ENCODE measurements at regions not wholly inside any gene's neighbourhood (a gene's known extent, or its start where the extent isn't known, plus 50 kb on each side); places are given as distances from the start of the nearest gene placed in this dataset.
"Not testable (repeated sequence)": the region's sequence is repeated elsewhere in the genome, so short reads cannot be mapped to it uniquely, and the experiment has no call there.

DNA sequence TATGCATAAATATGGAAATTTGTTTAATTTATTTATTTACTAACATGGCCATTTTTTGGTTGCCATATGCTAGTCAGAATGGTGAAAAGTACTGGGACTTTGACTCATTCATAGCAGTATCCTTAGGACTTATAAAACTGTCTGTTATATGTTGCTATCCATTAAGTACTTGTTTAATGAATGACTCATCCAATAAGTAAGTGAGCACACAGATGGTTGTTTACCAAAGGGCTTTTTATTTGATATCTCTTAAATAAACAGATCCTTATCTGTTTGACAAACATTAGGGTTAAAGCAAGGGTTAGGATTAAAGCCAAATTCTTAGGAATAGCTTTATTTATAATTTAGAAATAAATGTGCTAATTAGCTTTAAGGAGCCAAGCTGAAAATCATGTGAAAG, 183.4 kb downstream of the FBXO4 start:
- H3K27me3 Mint-ChIP-seq = no peaks in the 10 kb centered on the region
- no peak overlapping the region for H3K27ac Mint-ChIP-seq
- ChIA-PET CTCF (no interaction called here), POLR2A (interaction anchor here (0.6 kb wide), 1 partner anchor 33 kb away, joined by 3 read pairs; no protein-coding TSS in a partner anchor)
- H3K4me3 ChIP-seq (ENCODE audit: low read length) = no peak overlapping the region
- no peaks in the 10 kb centered on the region for H3K4me1 ChIP-seq (ENCODE audit: insufficient read depth, low read length)
- H3K36me3 ChIP-seq (ENCODE audit: insufficient read depth, low read length) = no peaks in the 10 kb centered on the region
- intact Hi-C loops (cut with DNase I, micrococcal nuclease) = no loop called here
- H3K27ac ChIP-seq (ENCODE audit: low read depth in 1 of 2, low read length in 2 of 2) = no peak overlapping the region
- no peak for DNase-seq
- peaks cover 0 to 3% of the 10 kb centered on the region in 2 experiments for H3K27me3 ChIP-seq (ENCODE audit: control insufficient read depth in 1 of 2, insufficient read depth in 2 of 2, low read length in 2 of 2)
- H3K9me3 Mint-ChIP-seq = peaks cover 9% of the 10 kb centered on the region
- no peaks in the 10 kb centered on the region for H3K4me1 Mint-ChIP-seq (ENCODE audit: low read depth)
- H3K36me3 Mint-ChIP-seq (ENCODE audit: low read depth) = no peaks in the 10 kb centered on the region
- TF ChIP-seq, protein P1, sequence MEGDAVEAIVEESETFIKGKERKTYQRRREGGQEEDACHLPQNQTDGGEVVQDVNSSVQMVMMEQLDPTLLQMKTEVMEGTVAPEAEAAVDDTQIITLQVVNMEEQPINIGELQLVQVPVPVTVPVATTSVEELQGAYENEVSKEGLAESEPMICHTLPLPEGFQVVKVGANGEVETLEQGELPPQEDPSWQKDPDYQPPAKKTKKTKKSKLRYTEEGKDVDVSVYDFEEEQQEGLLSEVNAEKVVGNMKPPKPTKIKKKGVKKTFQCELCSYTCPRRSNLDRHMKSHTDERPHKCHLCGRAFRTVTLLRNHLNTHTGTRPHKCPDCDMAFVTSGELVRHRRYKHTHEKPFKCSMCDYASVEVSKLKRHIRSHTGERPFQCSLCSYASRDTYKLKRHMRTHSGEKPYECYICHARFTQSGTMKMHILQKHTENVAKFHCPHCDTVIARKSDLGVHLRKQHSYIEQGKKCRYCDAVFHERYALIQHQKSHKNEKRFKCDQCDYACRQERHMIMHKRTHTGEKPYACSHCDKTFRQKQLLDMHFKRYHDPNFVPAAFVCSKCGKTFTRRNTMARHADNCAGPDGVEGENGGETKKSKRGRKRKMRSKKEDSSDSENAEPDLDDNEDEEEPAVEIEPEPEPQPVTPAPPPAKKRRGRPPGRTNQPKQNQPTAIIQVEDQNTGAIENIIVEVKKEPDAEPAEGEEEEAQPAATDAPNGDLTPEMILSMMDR (IDR thresholded peaks at IDR 0.05) = no peak
- H3K4me3 Mint-ChIP-seq = no peak overlapping the region
- H3K9me3 ChIP-seq (ENCODE audit: control insufficient read depth in 1 of 2, insufficient read depth in 1 of 2, low read length in 2 of 2) = no peaks in the 10 kb centered on the region
- ATAC-seq (ENCODE audit: poor library complexity) = no peak

DNA sequence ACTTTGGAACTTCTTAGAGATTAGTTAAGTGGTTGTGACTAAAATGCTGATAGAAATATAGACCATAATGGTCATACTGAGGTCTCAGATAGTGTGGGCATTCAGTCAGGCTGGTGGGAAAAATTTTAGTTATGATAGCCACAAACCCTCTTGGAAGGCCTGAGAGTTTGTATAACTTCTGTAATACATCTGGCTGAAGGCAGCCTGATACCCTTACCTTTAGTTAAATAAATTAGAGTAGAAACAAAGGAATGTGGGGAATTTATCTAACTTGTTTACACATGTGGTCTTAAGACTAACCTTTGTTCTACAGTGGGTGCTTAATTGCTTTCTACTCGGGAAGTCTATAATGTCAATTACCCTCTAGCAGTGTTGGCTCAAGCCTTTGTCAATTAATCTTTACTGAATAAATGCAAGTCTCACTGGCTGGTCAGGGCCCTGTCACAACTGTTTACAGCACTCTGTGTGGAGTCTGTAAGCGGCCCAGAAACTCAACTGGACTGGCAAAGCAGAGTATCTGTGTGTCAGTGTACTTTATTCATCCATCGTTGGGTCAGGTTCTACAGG, 184.0 kb downstream of the FBXO4 start:
- H3K4me3 ChIP-seq (ENCODE audit: low read length) = no peak overlapping the region
- Mint-ChIP-seq H3K36me3 (ENCODE audit: low read depth) (no peaks in the 10 kb centered on the region), H3K27me3 (no peaks in the 10 kb centered on the region), H3K4me3 (no peak overlapping the region), H3K9me3 (peaks cover 9% of the 10 kb centered on the region), H3K4me1 (ENCODE audit: low read depth) (no peaks in the 10 kb centered on the region), H3K27ac (no peak overlapping the region)
- no peak overlapping the region for H3K27ac ChIP-seq (ENCODE audit: low read depth in 1 of 2, low read length in 2 of 2)
- DNase-seq (no peak), ATAC-seq (ENCODE audit: poor library complexity) (no peak)
- H3K4me1 ChIP-seq (ENCODE audit: insufficient read depth, low read length) = no peaks in the 10 kb centered on the region
- intact Hi-C loops (cut with DNase I, micrococcal nuclease) = no loop called here
- TF ChIP-seq, protein P1 (IDR thresholded peaks at IDR 0.05) = no peak
- CTCF ChIA-PET = no interaction called here
- H3K27me3 ChIP-seq (ENCODE audit: control insufficient read depth in 1 of 2, insufficient read depth in 2 of 2, low read length in 2 of 2) = peaks cover 0 to 3% of the 10 kb centered on the region in 2 experiments
- POLR2A ChIA-PET = no interaction called here
- H3K9me3 ChIP-seq (ENCODE audit: control insufficient read depth in 1 of 2, insufficient read depth in 1 of 2, low read length in 2 of 2) = no peaks in the 10 kb centered on the region
- H3K36me3 ChIP-seq (ENCODE audit: insufficient read depth, low read length) = no peaks in the 10 kb centered on the region

DNA sequence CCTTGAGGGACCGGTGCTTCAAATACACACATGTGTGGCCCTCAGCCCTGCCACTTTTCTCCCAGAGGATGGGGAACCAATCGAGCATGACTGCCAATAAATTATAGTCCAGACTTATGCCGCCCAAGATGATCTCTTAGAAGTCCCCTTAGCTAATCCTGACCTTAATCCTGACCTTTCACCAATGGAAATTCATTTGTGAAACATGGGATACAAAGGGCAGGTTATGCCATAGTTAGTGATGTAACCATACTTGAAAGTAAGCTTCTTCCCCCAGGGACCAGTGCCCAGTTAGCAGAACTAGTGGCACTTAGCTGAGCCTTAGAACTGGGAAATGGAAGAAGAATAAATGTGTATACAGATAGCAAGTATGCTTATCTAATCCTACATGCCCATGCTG, 190.6 kb downstream of the FBXO4 start:
- H3K4me3 Mint-ChIP-seq; H3K9me3 Mint-ChIP-seq; H3K27me3 Mint-ChIP-seq; POLR2A ChIA-PET; DNase-seq; H3K4me1 Mint-ChIP-seq (ENCODE audit: low read depth); intact Hi-C loops (cut with DNase I, micrococcal nuclease); H3K36me3 ChIP-seq (ENCODE audit: insufficient read depth, low read length); CTCF ChIA-PET; ATAC-seq (ENCODE audit: poor library complexity); H3K27ac ChIP-seq (ENCODE audit: low read depth in 1 of 2, low read length in 2 of 2); H3K4me1 ChIP-seq (ENCODE audit: insufficient read depth, low read length); H3K27ac Mint-ChIP-seq; H3K36me3 Mint-ChIP-seq (ENCODE audit: low read depth); H3K4me3 ChIP-seq (ENCODE audit: low read length); H3K27me3 ChIP-seq (ENCODE audit: control insufficient read depth in 1 of 2, insufficient read depth in 2 of 2, low read length in 2 of 2); H3K9me3 ChIP-seq (ENCODE audit: control insufficient read depth in 1 of 2, insufficient read depth in 1 of 2, low read length in 2 of 2): not testable (repeated sequence)

DNA sequence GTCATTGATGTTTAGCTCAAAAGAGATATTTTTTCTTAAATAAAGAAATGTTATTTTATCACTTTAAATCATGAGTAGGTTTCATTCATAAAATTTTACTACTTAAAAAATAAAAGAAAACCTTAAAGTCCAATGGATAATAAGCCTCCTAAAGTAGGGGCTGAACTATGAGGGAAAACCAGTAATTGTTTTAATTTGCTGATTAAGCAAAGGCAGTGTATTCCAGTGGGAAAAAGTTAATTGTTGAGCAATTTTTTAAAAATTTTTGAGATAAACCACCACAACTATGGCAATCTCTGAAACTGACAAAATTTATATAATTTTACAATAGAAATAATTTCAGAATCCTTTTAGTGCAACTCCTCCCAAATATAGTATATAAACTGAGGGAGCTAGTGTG, 195.0 kb downstream of the FBXO4 start:
- Mint-ChIP-seq H3K9me3 (peaks cover 2% of the 10 kb centered on the region), H3K27ac (no peak overlapping the region), H3K27me3 (peaks cover 4% of the 10 kb centered on the region), H3K36me3 (ENCODE audit: low read depth) (no peaks in the 10 kb centered on the region), H3K4me3 (no peak overlapping the region), H3K4me1 (ENCODE audit: low read depth) (no peaks in the 10 kb centered on the region)
- Histone ChIP-seq H3K36me3 (ENCODE audit: insufficient read depth, low read length) (no peaks in the 10 kb centered on the region), H3K4me3 (ENCODE audit: low read length) (no peak overlapping the region), H3K27ac (ENCODE audit: low read depth in 1 of 2, low read length in 2 of 2) (no peak overlapping the region), H3K4me1 (ENCODE audit: insufficient read depth, low read length) (no peaks in the 10 kb centered on the region), H3K27me3 (ENCODE audit: control insufficient read depth in 1 of 2, insufficient read depth in 2 of 2, low read length in 2 of 2) (peaks cover 0 to 3% of the 10 kb centered on the region in 2 experiments), H3K9me3 (ENCODE audit: control insufficient read depth in 1 of 2, insufficient read depth in 1 of 2, low read length in 2 of 2) (no peaks in the 10 kb centered on the region)
- intact Hi-C loops (cut with DNase I, micrococcal nuclease) = no loop called here
- DNase-seq (no peak), ATAC-seq (ENCODE audit: poor library complexity) (no peak)
- POLR2A ChIA-PET = no interaction called here
- CTCF ChIA-PET = no interaction called here
- TF ChIP-seq, protein P1 (IDR thresholded peaks at IDR 0.05) = no peak

Measured in CD4-positive, alpha-beta T cell (primary cell).